Endothelial cell (in vitro differentiated cells): ENCODE measurements at regions not wholly inside any gene's neighbourhood (a gene's known extent, or its start where the extent isn't known, plus 50 kb on each side); places are given as distances from the start of the nearest gene placed in this dataset.

Experiments used
- DNase-seq: peaks from one replicate; pipeline ENCODE4 v3.0.0; 2021; ENCODE audit warnings: low spot score
- H3K27ac Mint-ChIP-seq: one replicate; pipeline ENCODE4 v1.8.0; 2021; ENCODE audit warnings: mixed read lengths, inconsistent platforms; ENCODE audit not compliant: unreplicated experiment
- H3K27me3 Mint-ChIP-seq: one replicate; pipeline ENCODE4 v1.8.0; 2021; ENCODE audit warnings: mild to moderate bottlenecking, moderate library complexity, mixed read lengths, inconsistent platforms; ENCODE audit not compliant: unreplicated experiment
- H3K36me3 Mint-ChIP-seq: one replicate; pipeline ENCODE4 v1.8.0; 2021; ENCODE audit warnings: mild to moderate bottlenecking, low read depth, mixed read lengths, inconsistent platforms; ENCODE audit not compliant: unreplicated experiment
- H3K4me1 Mint-ChIP-seq: one replicate; pipeline ENCODE4 v1.8.0; 2021; ENCODE audit warnings: mild to moderate bottlenecking, mixed read lengths, inconsistent platforms; ENCODE audit not compliant: unreplicated experiment
- H3K4me3 Mint-ChIP-seq: one replicate; pipeline ENCODE4 v1.8.0; 2021; ENCODE audit warnings: mild to moderate bottlenecking, mixed read lengths, inconsistent platforms; ENCODE audit not compliant: unreplicated experiment
- H3K9me3 Mint-ChIP-seq: one replicate; pipeline ENCODE4 v1.8.0; 2021; ENCODE audit warnings: mixed read lengths, inconsistent platforms; ENCODE audit not compliant: unreplicated experiment
- TF ChIP-seq, protein P1 (sequence below): fragments of 200-600 bp; sonication (generic); IDR thresholded peaks from one replicate; pipeline ENCODE4 v1.5.0; 2021; ENCODE audit warnings: antibody characterized with exemption; ENCODE audit not compliant: unreplicated experiment

DNA sequence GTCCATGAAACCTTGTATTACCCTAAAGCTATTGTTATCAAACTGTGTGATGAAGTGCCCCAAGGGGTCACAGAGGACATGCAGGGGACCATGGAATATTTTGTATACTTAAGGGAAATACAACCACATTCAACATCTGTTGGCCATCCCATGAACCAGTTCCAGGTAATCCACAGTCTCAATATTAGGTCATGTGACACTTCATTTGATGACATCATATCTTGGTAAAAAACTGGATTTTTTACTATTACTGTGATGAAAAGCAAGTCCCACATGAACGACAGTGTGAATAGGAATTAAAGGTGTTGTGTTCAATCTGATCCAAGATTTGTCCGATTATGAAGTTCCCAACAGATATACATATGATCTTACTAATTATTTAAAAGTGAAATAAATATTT is 355.2 kb downstream of the IRS2 start:
- Mint-ChIP-seq H3K4me1 (no peaks in the 10 kb centered on the region), H3K4me3 (no peak overlapping the region), H3K36me3 (peaks cover 20% of the 10 kb centered on the region), H3K27me3 (peaks cover 6% of the 10 kb centered on the region), H3K9me3 (peaks cover 20% of the 10 kb centered on the region), H3K27ac (no peak overlapping the region)
- TF ChIP-seq, protein P1, sequence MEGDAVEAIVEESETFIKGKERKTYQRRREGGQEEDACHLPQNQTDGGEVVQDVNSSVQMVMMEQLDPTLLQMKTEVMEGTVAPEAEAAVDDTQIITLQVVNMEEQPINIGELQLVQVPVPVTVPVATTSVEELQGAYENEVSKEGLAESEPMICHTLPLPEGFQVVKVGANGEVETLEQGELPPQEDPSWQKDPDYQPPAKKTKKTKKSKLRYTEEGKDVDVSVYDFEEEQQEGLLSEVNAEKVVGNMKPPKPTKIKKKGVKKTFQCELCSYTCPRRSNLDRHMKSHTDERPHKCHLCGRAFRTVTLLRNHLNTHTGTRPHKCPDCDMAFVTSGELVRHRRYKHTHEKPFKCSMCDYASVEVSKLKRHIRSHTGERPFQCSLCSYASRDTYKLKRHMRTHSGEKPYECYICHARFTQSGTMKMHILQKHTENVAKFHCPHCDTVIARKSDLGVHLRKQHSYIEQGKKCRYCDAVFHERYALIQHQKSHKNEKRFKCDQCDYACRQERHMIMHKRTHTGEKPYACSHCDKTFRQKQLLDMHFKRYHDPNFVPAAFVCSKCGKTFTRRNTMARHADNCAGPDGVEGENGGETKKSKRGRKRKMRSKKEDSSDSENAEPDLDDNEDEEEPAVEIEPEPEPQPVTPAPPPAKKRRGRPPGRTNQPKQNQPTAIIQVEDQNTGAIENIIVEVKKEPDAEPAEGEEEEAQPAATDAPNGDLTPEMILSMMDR: no peak
- DNase-seq: no peak

DNA sequence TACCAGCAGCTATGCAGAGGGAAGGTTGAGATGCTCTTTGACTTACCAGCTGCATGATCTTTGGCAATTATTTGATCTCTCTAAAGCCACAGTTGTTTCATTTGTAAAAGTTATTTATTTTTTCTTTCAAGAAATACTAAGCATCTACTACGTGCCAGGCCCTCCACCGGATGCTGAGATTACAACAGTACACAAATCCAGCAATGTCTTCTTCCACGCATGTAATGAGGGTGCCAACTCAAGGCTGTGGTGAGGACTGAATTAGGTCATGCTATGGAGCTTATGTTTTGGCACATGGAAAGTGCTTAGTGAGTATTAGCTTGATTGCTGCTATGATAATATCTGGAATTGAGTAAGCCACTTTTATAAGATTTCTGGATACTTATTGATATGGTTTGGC is 358.2 kb downstream of the IRS2 start:
- DNase-seq: no peak
- Mint-ChIP-seq H3K27me3 (peaks cover 4% of the 10 kb centered on the region), H3K36me3 (peaks cover 17% of the 10 kb centered on the region), H3K4me1 (no peaks in the 10 kb centered on the region), H3K4me3 (no peak overlapping the region), H3K27ac (no peak overlapping the region), H3K9me3 (peaks cover 17% of the 10 kb centered on the region)
- TF ChIP-seq, protein P1: no peak

DNA sequence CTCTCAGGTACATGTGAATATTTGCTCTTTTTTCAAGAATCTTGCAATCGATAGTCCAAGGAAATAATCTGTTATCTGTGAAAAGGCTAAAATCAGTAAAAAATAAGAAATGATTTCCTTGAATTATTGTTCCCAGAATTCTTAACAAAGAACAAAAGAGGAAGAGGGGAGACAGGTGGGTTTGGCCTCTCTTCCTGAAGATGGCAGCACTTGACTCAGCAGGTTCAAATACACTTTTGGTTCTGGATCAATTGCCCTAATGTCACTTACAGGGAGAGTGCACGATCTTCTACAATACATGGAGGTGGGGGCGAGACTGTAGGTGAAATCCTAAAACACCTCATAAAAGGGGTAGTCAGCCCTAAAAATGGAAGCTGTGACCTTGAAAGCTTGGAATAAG is 358.7 kb downstream of the IRS2 start:
- no peak for DNase-seq
- H3K4me3 Mint-ChIP-seq: no peak overlapping the region
- H3K27me3 Mint-ChIP-seq: peaks cover 3% of the 10 kb centered on the region
- peaks cover 15% of the 10 kb centered on the region for H3K36me3 Mint-ChIP-seq
- peaks cover 15% of the 10 kb centered on the region for H3K9me3 Mint-ChIP-seq
- H3K4me1 Mint-ChIP-seq: no peaks in the 10 kb centered on the region
- no peak overlapping the region for H3K27ac Mint-ChIP-seq
- TF ChIP-seq, protein P1: no peak

DNA sequence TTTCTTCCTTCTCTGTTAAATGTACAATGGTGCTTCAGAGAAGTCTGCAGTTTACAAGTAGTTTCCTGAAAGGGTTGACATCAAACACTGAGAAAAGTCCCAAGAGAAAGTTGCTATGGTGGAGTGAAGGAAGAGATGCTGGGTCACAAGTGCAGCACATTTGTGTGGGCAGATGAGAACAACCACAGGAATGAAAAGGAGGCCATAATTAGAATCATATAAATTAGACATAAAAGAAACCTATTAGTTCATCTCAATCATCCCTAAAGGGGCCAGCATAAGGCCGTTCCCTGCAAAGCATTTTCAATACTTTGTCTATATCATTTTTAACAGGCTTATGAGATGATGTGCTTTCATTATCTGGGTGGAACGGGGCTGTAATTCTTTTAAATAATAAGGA is 359.2 kb downstream of the IRS2 start:
- Mint-ChIP-seq H3K4me1 (peaks cover 2% of the 10 kb centered on the region), H3K4me3 (no peak overlapping the region), H3K27ac (no peak overlapping the region), H3K36me3 (peaks cover 15% of the 10 kb centered on the region), H3K27me3 (peaks cover 3% of the 10 kb centered on the region), H3K9me3 (peaks cover 15% of the 10 kb centered on the region)
- DNase-seq: no peak
- TF ChIP-seq, protein P1: no peak

DNA sequence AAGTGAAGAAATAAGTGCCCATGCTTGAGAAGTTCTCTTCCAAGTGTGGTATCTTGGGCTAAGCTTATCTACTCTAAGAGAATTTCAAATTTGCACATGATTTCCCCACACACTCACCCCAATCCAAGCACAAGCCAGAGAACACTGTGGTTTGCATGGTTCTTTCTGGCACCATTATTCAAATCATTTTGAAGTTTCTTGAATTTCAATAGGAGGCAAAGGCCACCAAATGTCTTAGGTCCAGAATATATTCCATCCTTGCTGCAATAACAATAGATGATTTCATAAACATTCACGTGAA is 359.7 kb downstream of the IRS2 start:
- H3K9me3 Mint-ChIP-seq: peaks cover 10% of the 10 kb centered on the region
- no peak overlapping the region for H3K27ac Mint-ChIP-seq
- no peak for DNase-seq

More for the DNA sequence above, 359.7 kb downstream of the IRS2 start:
- peaks cover 4% of the 10 kb centered on the region for H3K4me1 Mint-ChIP-seq
- H3K4me3 Mint-ChIP-seq: no peak overlapping the region
- TF ChIP-seq, protein P1: no peak
- peaks cover 3% of the 10 kb centered on the region for H3K27me3 Mint-ChIP-seq
- H3K36me3 Mint-ChIP-seq: peaks cover 14% of the 10 kb centered on the region
